ENCODE measurements at regions not wholly inside any gene's neighbourhood (a gene's known extent, or its start where the extent isn't known, plus 50 kb on each side); places are given as distances from the start of the nearest gene placed in this dataset.

DNA sequence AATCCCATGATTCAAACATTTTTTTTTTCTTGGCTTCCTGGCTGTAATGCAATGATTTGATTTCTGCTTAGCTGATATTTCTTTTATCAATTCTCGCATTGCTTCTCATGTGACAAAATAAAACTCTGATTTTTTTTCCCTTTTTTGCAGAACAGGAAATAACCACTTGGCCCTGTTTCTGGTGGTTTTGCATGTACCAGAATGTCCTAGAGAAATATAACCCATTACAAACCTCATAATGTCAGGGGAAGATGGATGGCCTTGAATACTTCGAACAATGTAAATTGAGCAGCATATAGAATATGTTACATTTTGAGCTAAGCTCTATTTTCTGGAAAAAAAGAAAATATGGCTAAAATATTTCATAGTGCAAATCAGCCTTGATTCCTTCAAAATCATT lies 275.6 kb downstream of the RAP2B start:
- TF ChIP-seq, protein P1, sequence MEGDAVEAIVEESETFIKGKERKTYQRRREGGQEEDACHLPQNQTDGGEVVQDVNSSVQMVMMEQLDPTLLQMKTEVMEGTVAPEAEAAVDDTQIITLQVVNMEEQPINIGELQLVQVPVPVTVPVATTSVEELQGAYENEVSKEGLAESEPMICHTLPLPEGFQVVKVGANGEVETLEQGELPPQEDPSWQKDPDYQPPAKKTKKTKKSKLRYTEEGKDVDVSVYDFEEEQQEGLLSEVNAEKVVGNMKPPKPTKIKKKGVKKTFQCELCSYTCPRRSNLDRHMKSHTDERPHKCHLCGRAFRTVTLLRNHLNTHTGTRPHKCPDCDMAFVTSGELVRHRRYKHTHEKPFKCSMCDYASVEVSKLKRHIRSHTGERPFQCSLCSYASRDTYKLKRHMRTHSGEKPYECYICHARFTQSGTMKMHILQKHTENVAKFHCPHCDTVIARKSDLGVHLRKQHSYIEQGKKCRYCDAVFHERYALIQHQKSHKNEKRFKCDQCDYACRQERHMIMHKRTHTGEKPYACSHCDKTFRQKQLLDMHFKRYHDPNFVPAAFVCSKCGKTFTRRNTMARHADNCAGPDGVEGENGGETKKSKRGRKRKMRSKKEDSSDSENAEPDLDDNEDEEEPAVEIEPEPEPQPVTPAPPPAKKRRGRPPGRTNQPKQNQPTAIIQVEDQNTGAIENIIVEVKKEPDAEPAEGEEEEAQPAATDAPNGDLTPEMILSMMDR (conservative IDR thresholded peaks at IDR 0.05 in 1 of 2, IDR thresholded peaks at IDR 0.05 in 1 of 2; ENCODE audit: low read depth in 1 of 2, low read length in 2 of 2): no peak
- TF ChIP-seq EZH2 (IDR thresholded peaks at IDR 0.05; ENCODE audit: low read length, missing control alignments): no peak

All from fibroblast of lung (primary cell).